ENCODE measurements at regions not wholly inside any gene's neighbourhood (a gene's known extent, or its start where the extent isn't known, plus 50 kb on each side); places are given as distances from the start of the nearest gene placed in this dataset.

GRCh38 chr9:96086936-96087571 is 211.6 kb downstream of the ERCC6L2 start (continued):
- TF ChIP-seq ETS1 (IDR thresholded peaks at IDR 0.05) (no peak), EZH2phosphoT487 (IDR thresholded peaks at IDR 0.05; ENCODE audit: unreplicated experiment) (no peak), EZH2 (IDR thresholded peaks at IDR 0.05; ENCODE audit: low read depth, unreplicated experiment) (no peak)
- TF ChIP-seq, protein P1, sequence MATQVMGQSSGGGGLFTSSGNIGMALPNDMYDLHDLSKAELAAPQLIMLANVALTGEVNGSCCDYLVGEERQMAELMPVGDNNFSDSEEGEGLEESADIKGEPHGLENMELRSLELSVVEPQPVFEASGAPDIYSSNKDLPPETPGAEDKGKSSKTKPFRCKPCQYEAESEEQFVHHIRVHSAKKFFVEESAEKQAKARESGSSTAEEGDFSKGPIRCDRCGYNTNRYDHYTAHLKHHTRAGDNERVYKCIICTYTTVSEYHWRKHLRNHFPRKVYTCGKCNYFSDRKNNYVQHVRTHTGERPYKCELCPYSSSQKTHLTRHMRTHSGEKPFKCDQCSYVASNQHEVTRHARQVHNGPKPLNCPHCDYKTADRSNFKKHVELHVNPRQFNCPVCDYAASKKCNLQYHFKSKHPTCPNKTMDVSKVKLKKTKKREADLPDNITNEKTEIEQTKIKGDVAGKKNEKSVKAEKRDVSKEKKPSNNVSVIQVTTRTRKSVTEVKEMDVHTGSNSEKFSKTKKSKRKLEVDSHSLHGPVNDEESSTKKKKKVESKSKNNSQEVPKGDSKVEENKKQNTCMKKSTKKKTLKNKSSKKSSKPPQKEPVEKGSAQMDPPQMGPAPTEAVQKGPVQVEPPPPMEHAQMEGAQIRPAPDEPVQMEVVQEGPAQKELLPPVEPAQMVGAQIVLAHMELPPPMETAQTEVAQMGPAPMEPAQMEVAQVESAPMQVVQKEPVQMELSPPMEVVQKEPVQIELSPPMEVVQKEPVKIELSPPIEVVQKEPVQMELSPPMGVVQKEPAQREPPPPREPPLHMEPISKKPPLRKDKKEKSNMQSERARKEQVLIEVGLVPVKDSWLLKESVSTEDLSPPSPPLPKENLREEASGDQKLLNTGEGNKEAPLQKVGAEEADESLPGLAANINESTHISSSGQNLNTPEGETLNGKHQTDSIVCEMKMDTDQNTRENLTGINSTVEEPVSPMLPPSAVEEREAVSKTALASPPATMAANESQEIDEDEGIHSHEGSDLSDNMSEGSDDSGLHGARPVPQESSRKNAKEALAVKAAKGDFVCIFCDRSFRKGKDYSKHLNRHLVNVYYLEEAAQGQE (IDR thresholded peaks at IDR 0.05; ENCODE audit: unreplicated experiment) = no peak

DNA sequence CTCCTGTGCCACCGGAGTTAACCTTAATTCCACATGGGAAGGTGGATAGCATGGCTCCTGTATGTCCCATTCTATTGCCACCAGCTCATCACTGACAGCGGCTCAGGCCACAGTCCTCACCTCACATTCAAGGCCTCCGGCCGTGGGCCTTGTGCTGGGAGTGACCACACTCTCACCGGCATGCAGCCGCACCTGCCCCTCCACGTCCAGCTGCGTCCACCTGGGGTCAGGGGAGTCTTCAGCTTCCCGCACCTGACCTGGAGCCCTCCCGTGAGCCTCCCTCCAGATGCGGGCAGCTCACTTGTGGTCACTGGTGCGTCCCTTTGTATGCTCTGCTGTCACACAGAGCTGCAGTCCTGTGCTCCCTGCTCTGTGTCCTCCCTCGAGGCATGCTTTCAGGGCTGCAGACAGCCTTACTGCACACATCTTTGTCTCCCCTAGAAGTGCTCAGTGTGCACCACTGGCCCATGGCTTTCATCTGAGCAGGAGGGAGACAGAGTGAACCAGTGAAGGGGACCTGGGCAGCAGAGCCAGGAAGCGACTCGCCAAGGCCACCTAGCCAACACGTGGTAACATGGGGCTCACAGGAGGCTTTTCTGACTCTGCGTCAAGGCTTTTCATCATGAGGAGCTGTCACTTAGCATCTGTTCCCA is 210.1 kb downstream of the ERCC6L2 start:
- DNase-seq (ENCODE audit: low spot score) = no peak
- TF ChIP-seq STAT1 (IDR thresholded peaks at IDR 0.05; ENCODE audit: unreplicated experiment) (no peak), JUNB (IDR thresholded peaks at IDR 0.05; ENCODE audit: unreplicated experiment) (no peak), ZNF114 (CRISPR knock-in tag; IDR thresholded peaks at IDR 0.05) (no peak), ZNF331 (CRISPR knock-in tag; IDR thresholded peaks at IDR 0.05; ENCODE audit: low read depth) (no peak), NANOG (IDR thresholded peaks at IDR 0.05; ENCODE audit: borderline replicate concordance) (no peak)
- TF ChIP-seq, protein P2, sequence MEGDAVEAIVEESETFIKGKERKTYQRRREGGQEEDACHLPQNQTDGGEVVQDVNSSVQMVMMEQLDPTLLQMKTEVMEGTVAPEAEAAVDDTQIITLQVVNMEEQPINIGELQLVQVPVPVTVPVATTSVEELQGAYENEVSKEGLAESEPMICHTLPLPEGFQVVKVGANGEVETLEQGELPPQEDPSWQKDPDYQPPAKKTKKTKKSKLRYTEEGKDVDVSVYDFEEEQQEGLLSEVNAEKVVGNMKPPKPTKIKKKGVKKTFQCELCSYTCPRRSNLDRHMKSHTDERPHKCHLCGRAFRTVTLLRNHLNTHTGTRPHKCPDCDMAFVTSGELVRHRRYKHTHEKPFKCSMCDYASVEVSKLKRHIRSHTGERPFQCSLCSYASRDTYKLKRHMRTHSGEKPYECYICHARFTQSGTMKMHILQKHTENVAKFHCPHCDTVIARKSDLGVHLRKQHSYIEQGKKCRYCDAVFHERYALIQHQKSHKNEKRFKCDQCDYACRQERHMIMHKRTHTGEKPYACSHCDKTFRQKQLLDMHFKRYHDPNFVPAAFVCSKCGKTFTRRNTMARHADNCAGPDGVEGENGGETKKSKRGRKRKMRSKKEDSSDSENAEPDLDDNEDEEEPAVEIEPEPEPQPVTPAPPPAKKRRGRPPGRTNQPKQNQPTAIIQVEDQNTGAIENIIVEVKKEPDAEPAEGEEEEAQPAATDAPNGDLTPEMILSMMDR (conservative IDR thresholded peaks at IDR 0.05; ENCODE audit: low read depth in 2 of 2) = no peak
- TF ChIP-seq, protein P1 (IDR thresholded peaks at IDR 0.05; ENCODE audit: unreplicated experiment) = no peak
- Histone ChIP-seq H4K20me1 (replicated peaks; ENCODE audit: insufficient read depth) (no peaks in the 10 kb centered on the region), H3K4me1 (ENCODE audit: insufficient read depth) (peaks cover 19% of the 10 kb centered on the region), H3K4me2 (no peak overlapping the region), H3K9me2 (ENCODE audit: insufficient read depth) (0 out of 2 replicates have a peak, but pooled peaks cover 8% of the 10 kb centered on the region), H3K27me3 (ENCODE audit: insufficient read depth) (no peaks in the 10 kb centered on the region), H3K79me2 (replicated peaks; ENCODE audit: insufficient read depth) (no peaks in the 10 kb centered on the region), H3K4me3 (no peak overlapping the region), H2AFZ (no peak overlapping the region), H3F3A (replicated peaks; ENCODE audit: low read depth) (no peaks in the 10 kb centered on the region), H3K36me3 (ENCODE audit: insufficient read depth) (no peaks in the 10 kb centered on the region), H3K27ac (ENCODE audit: low read depth) (no peak overlapping the region)
- Mint-ChIP-seq H3K27ac (no peak overlapping the region), H3K4me1 (peaks cover 15% of the 10 kb centered on the region), H3K36me3 (ENCODE audit: low read depth) (no peaks in the 10 kb centered on the region), H3K9me3 (no peaks in the 10 kb centered on the region), H3K4me3 (no peak overlapping the region), H3K27me3 (ENCODE audit: insufficient read depth, low read depth, poor library complexity) (peaks cover 3% of the 10 kb centered on the region)
- no peak for ATAC-seq
